Liver (tissue), 8 donors: ENCODE measurements at regions not wholly inside any gene's neighbourhood (a gene's known extent, or its start where the extent isn't known, plus 50 kb on each side); places are given as distances from the start of the nearest gene placed in this dataset.
A peak's percentile ranks its signal among the peaks of the same experiment; 100 is the strongest.

ENCODE experiments used
- DNase-seq: peaks from one replicate; pipeline ENCODE4 v3.0.0-alpha.2; 2017; ENCODE audit warnings: low spot score
- H3K27ac ChIP-seq, 2 donors: one replicate each; pipeline ENCODE4 v1.7.0; 2013; ENCODE audit warnings: inconsistent platforms in 2 of 2, low read length in 2 of 2, control low read depth in 1 of 2, low read depth in 1 of 2, mild to moderate bottlenecking in 1 of 2
- H3K27me3 ChIP-seq, 4 donors: one replicate each; pipeline versions ENCODE4 v1.6.1 to v1.7.0; 2013; ENCODE audit warnings: low read length in 3 of 4, inconsistent platforms in 1 of 4, mild to moderate bottlenecking in 1 of 4, moderate library complexity in 1 of 4; ENCODE audit not compliant: control insufficient read depth in 4 of 4, insufficient read depth in 4 of 4
- H3K36me3 ChIP-seq, 4 donors: one replicate each; pipeline versions ENCODE4 v1.6.1 to v1.7.0; 2013; ENCODE audit warnings: low read length in 3 of 4, mild to moderate bottlenecking in 3 of 4, low read depth in 1 of 4, moderate library complexity in 1 of 4; ENCODE audit not compliant: control insufficient read depth in 4 of 4, insufficient read depth in 3 of 4
- H3K4me1 ChIP-seq, 4 donors: one replicate each; pipeline versions ENCODE4 v1.6.1 to v1.7.0; 2013; ENCODE audit warnings: low read length in 3 of 4, mild to moderate bottlenecking in 3 of 4, moderate library complexity in 1 of 4; ENCODE audit not compliant: control insufficient read depth in 4 of 4, insufficient read depth in 4 of 4
- H3K4me3 ChIP-seq, 3 donors: one replicate each; pipeline versions ENCODE4 v1.6.1 to v1.7.0; 2013; ENCODE audit warnings: low read length in 3 of 3, control low read depth in 1 of 3, low read depth in 1 of 3, mild to moderate bottlenecking in 1 of 3
- H3K9ac ChIP-seq, 2 donors: one replicate each; pipeline ENCODE4 v1.7.0; 2013; ENCODE audit warnings: low read length in 2 of 2, mild to moderate bottlenecking in 2 of 2, moderate library complexity in 2 of 2, control low read depth in 1 of 2, low read depth in 1 of 2
- H3K9me3 ChIP-seq, 4 donors: one replicate each; pipeline versions ENCODE4 v1.6.1 to v1.7.0; 2013; ENCODE audit warnings: low read length in 3 of 4; ENCODE audit not compliant: control insufficient read depth in 4 of 4
- FOXA2 ChIP-seq: IDR thresholded peaks from 2 replicates; pipeline ENCODE4 v1.6.1; 2016; ENCODE audit warnings: antibody characterized with exemption
- HNF4A ChIP-seq, 2 donors: conservative IDR thresholded peaks; 2 replicates each; pipeline ENCODE4 v1.6.1; 2016; ENCODE audit warnings: antibody characterized with exemption in 2 of 2, mild to moderate bottlenecking in 2 of 2
- REST ChIP-seq: IDR thresholded peaks from 2 replicates; pipeline ENCODE4 v1.6.1; 2016; ENCODE audit warnings: antibody characterized with exemption, mild to moderate bottlenecking
- RXRA ChIP-seq, 2 donors: IDR thresholded peaks; 2 replicates each; pipeline ENCODE4 v1.6.1; 2017 to 2018; ENCODE audit warnings: antibody characterized with exemption in 2 of 2, mild to moderate bottlenecking in 1 of 2
- SP1 ChIP-seq: IDR thresholded peaks from 2 replicates; pipeline ENCODE4 v1.6.1; 2018; ENCODE audit warnings: antibody characterized with exemption, mild to moderate bottlenecking
- TAF1 ChIP-seq: conservative IDR thresholded peaks from 2 replicates; pipeline ENCODE4 v1.6.1; 2016; ENCODE audit warnings: antibody characterized with exemption, mild to moderate bottlenecking
- WGBS: extraction: QIAGEN DNeasy Blood & Tissue Kit; methylation state at CpG from one replicate; pipeline ENCODE4 v1.1.7; 2013; 5-methylcytosine and 5-hydroxymethylcytosine counted together
- TF ChIP-seq, protein P1 (sequence below): IDR thresholded peaks from 2 replicates; pipeline ENCODE4 v1.6.1; 2016; ENCODE audit warnings: antibody characterized with exemption
- TF ChIP-seq, protein P2 (sequence below): fragments of 150-350 bp; IDR thresholded peaks from 2 replicates; pipeline ENCODE4 v1.5.1; 2017; ENCODE audit warnings: improper control_type of control experiment, low read depth, low read length; ENCODE audit not compliant: missing input control
- donor health status: healthy.
- donor health status: healthy.
- donor health status: healthy.
- donor health status: healthy.
- donor health status: healthy.

DNA sequence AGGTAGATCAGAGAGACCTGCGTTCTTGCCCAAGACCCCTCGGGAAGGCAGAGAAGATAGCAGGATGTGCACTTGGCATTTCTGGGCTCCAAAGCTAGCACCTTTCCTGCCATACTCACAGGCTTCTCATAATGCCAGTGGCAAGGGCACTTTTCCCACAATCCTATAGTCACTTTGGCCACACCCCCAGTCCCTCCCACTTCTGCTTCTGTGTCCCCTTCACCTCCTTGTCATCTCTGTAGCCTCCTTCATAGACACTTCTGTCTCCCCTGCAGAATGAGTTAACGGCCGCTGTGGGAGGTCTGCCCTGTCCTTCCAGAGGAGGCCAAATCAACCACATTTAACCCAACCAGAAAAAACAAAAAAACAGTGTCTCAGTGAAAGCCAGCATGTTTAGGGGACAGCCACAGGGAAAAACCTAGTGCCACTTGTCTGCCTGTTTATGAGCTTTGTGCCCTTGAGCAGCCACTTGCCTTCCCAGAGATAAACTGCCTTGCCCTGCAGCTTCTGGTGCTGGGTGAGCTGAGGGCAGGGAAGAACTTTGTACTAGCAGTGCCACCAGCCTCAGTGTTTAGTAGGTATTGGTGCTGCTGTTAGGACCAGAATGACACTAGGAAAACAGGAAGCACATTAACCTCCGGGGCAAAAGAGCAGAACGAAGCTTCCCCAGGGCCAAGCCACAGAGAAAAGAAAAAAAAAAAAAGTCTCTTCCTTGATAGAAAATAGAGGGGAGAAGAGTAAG, 193.0 kb upstream of the PWP1 start:
- no peak overlapping the region for H3K27ac ChIP-seq
- TF ChIP-seq, protein P1, sequence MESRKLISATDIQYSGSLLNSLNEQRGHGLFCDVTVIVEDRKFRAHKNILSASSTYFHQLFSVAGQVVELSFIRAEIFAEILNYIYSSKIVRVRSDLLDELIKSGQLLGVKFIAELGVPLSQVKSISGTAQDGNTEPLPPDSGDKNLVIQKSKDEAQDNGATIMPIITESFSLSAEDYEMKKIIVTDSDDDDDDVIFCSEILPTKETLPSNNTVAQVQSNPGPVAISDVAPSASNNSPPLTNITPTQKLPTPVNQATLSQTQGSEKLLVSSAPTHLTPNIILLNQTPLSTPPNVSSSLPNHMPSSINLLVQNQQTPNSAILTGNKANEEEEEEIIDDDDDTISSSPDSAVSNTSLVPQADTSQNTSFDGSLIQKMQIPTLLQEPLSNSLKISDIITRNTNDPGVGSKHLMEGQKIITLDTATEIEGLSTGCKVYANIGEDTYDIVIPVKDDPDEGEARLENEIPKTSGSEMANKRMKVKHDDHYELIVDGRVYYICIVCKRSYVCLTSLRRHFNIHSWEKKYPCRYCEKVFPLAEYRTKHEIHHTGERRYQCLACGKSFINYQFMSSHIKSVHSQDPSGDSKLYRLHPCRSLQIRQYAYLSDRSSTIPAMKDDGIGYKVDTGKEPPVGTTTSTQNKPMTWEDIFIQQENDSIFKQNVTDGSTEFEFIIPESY: no peak
- TF ChIP-seq HNF4A (conservative IDR thresholded peaks at IDR 0.05) (peak in 1 of 2 donors; percentile 40), REST (no peak), FOXA2 (no peak), SP1 (no peak), TAF1 (no peak), RXRA (IDR thresholded peaks at IDR 0.05) (peak in 1 of 2 donors; percentile 17)
- TF ChIP-seq, protein P2, sequence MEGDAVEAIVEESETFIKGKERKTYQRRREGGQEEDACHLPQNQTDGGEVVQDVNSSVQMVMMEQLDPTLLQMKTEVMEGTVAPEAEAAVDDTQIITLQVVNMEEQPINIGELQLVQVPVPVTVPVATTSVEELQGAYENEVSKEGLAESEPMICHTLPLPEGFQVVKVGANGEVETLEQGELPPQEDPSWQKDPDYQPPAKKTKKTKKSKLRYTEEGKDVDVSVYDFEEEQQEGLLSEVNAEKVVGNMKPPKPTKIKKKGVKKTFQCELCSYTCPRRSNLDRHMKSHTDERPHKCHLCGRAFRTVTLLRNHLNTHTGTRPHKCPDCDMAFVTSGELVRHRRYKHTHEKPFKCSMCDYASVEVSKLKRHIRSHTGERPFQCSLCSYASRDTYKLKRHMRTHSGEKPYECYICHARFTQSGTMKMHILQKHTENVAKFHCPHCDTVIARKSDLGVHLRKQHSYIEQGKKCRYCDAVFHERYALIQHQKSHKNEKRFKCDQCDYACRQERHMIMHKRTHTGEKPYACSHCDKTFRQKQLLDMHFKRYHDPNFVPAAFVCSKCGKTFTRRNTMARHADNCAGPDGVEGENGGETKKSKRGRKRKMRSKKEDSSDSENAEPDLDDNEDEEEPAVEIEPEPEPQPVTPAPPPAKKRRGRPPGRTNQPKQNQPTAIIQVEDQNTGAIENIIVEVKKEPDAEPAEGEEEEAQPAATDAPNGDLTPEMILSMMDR: no peak
- no peaks in the 10 kb centered on the region for H3K27me3 ChIP-seq
- no peak overlapping the region for H3K9ac ChIP-seq
- no peak for DNase-seq
- 54% methylated on average over 6 of the region's 6 CpGs for WGBS
- H3K9me3 ChIP-seq: peaks cover 0 to 3% (median 0%) of the 10 kb centered on the region in 4 donors
- no peak overlapping the region for H3K4me3 ChIP-seq
- H3K4me1 ChIP-seq: peaks cover 0 to 3% (median 0%) of the 10 kb centered on the region in 4 donors
- no peaks in the 10 kb centered on the region for H3K36me3 ChIP-seq

- no peaks in the 10 kb centered on the region for H3K36me3 ChIP-seq
- H3K27ac ChIP-seq: no peak overlapping the region
- DNase-seq: no peak
- H3K27me3 ChIP-seq: no peaks in the 10 kb centered on the region
- WGBS: 82% methylated on average over 4 of the region's 4 CpGs
- H3K9me3 ChIP-seq: peaks cover 0 to 3% (median 0%) of the 10 kb centered on the region in 4 donors
- TF ChIP-seq, protein P2: no peak
- peak in 1 of 2 donors; percentile 0 for TF ChIP-seq RXRA (IDR thresholded peaks at IDR 0.05)
- peaks cover 0 to 3% (median 0%) of the 10 kb centered on the region in 4 donors for H3K4me1 ChIP-seq
- H3K9ac ChIP-seq: no peak overlapping the region
- H3K4me3 ChIP-seq: no peak overlapping the region
Observed at GRCh38 chr12:107493135-107493494, 192.5 kb upstream of the PWP1 start.
